Adipocyte (in vitro differentiated cells): ENCODE measurements at regions not wholly inside any gene's neighbourhood (a gene's known extent, or its start where the extent isn't known, plus 50 kb on each side); places are given as distances from the start of the nearest gene placed in this dataset.

Experiments used
- DNase-seq: peaks from one replicate; pipeline ENCODE4 v3.0.0-alpha.2; 2015; ENCODE audit warnings: low read depth
- H3K27me3 ChIP-seq: replicated peaks from 2 replicates; pipeline ENCODE4 v1.7.0; 2013; ENCODE audit warnings: mild to moderate bottlenecking, low read length, moderate library complexity; ENCODE audit not compliant: control insufficient read depth, insufficient read depth
- H3K36me3 ChIP-seq: 2 replicates; pipeline ENCODE4 v1.7.0; 2013; ENCODE audit warnings: low read length, mild to moderate bottlenecking, moderate library complexity; ENCODE audit not compliant: control insufficient read depth, insufficient read depth, severe bottlenecking
- H3K4me1 ChIP-seq: 2 replicates; pipeline ENCODE4 v1.7.0; 2013; ENCODE audit warnings: mild to moderate bottlenecking, low read length, moderate library complexity; ENCODE audit not compliant: control insufficient read depth, insufficient read depth
- H3K4me3 ChIP-seq: 2 replicates; pipeline ENCODE4 v1.7.0; 2013; ENCODE audit warnings: mild to moderate bottlenecking, low read length, moderate library complexity
- H3K9ac ChIP-seq: 2 replicates; pipeline ENCODE4 v1.7.0; 2013; ENCODE audit warnings: mild to moderate bottlenecking, low read length, moderate library complexity
- H3K9me3 ChIP-seq: 2 replicates; pipeline ENCODE4 v1.7.0; 2013; ENCODE audit warnings: mild to moderate bottlenecking, low read length, moderate library complexity; ENCODE audit not compliant: control insufficient read depth

GRCh38 chr10:6321880-6322279 lies 119.1 kb downstream of the PFKFB3 start:
- no peaks in the 10 kb centered on the region for H3K4me1 ChIP-seq
- peak; percentile 34 for DNase-seq
- no peaks in the 10 kb centered on the region for H3K36me3 ChIP-seq
- no peak overlapping the region for H3K9ac ChIP-seq
- H3K4me3 ChIP-seq, result no peak overlapping the region
- peaks cover 17% of the 10 kb centered on the region for H3K27me3 ChIP-seq
- H3K9me3 ChIP-seq, result no peaks in the 10 kb centered on the region

- Histone ChIP-seq H3K27me3 (peaks cover 8% of the 10 kb centered on the region), H3K4me1 (no peaks in the 10 kb centered on the region), H3K9ac (no peak overlapping the region), H3K4me3 (no peak overlapping the region), H3K9me3 (peaks cover 3% of the 10 kb centered on the region), H3K36me3 (no peaks in the 10 kb centered on the region)
- no peak for DNase-seq
Observed at GRCh38 chr10:6322805-6323204, 120.1 kb downstream of the PFKFB3 start.

- H3K36me3 ChIP-seq, result no peaks in the 10 kb centered on the region
- H3K4me3 ChIP-seq, result no peak overlapping the region
- DNase-seq, result no peak
- H3K27me3 ChIP-seq, result no peaks in the 10 kb centered on the region
- no peak overlapping the region for H3K9ac ChIP-seq
- H3K9me3 ChIP-seq, result peaks cover 5% of the 10 kb centered on the region
- H3K4me1 ChIP-seq, result no peaks in the 10 kb centered on the region
Observed at GRCh38 chr10:6327961-6328698, 125.4 kb downstream of the PFKFB3 start.

DNA sequence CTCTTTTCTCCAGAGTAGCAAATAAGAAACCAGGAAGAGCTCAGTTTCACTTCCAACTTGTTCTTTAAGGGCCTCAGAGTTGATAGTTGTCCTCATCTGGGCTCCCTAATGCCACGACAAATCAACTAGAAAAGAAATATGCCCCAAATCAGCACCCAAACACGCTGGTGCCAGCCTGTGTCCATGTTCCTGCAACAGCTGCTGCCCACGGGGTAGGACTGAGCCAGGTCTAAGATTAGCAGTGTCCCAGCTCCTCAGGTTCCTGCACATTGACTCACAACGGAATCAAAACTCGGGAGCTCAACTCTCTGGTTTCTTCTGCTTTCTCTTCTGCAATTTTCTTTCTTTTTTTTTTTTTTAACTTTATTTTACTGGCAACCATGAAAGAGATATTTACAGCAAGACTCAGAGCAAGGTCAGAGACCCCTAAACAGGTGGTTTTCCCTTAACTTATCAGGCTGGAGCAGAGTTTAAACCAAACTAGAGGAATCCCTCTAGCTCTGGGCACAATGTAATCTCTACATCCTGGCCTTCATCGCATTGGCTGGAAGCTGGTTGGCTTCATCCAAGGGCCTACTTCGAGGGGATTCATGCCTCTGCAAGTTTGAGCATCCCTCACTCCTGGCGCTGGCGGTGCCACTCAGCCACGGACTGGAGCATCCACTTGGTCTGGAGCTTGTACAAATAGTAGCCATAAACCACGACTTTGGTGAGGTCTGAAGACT lies 126.1 kb downstream of the PFKFB3 start:
- peaks cover 5% of the 10 kb centered on the region for H3K9me3 ChIP-seq
- H3K27me3 ChIP-seq, result no peaks in the 10 kb centered on the region
- H3K4me1 ChIP-seq, result no peaks in the 10 kb centered on the region
- H3K9ac ChIP-seq, result no peak overlapping the region
- DNase-seq, result no peak
- no peak overlapping the region for H3K4me3 ChIP-seq
- H3K36me3 ChIP-seq, result no peaks in the 10 kb centered on the region

DNA sequence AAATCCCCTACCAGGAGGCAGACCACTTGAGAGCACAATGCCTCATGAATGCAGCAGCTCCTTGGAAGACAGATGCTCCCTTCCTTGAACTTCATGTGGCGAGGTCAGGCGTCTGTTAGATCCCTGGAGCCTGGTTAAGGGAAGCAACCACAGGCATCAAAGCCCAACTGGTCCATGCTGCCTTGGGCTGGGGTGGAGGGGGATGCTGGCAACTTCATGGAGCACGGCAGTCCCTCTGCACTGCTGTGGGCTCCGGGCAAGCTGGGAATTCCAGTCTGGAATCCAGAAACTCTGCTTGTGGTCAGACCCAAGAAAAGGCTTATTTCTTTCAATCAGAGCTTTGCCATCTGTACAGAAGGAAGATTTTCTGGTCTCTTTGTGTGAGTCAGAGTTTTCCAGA lies 130.4 kb downstream of the PFKFB3 start:
- no peak overlapping the region for H3K9ac ChIP-seq
- no peak for DNase-seq
- H3K36me3 ChIP-seq, result no peaks in the 10 kb centered on the region
- no peaks in the 10 kb centered on the region for H3K27me3 ChIP-seq
- H3K4me1 ChIP-seq, result no peaks in the 10 kb centered on the region
- H3K9me3 ChIP-seq, result no peaks in the 10 kb centered on the region
- no peak overlapping the region for H3K4me3 ChIP-seq

- no peak overlapping the region for H3K9ac ChIP-seq
- DNase-seq, result no peak
- H3K36me3 ChIP-seq, result no peaks in the 10 kb centered on the region
- H3K4me3 ChIP-seq, result no peak overlapping the region
- no peaks in the 10 kb centered on the region for H3K4me1 ChIP-seq
- H3K27me3 ChIP-seq, result no peaks in the 10 kb centered on the region
- no peaks in the 10 kb centered on the region for H3K9me3 ChIP-seq
Observed at GRCh38 chr10:6333973-6334372, 131.2 kb downstream of the PFKFB3 start.

- no peaks in the 10 kb centered on the region for H3K4me1 ChIP-seq
- H3K36me3 ChIP-seq, result no peaks in the 10 kb centered on the region
- H3K27me3 ChIP-seq, result no peaks in the 10 kb centered on the region
- H3K9ac ChIP-seq, result no peak overlapping the region
- DNase-seq, result no peak
- no peaks in the 10 kb centered on the region for H3K9me3 ChIP-seq
- H3K4me3 ChIP-seq, result no peak overlapping the region
Observed at GRCh38 chr10:6336016-6336415, 133.3 kb downstream of the PFKFB3 start.

DNA sequence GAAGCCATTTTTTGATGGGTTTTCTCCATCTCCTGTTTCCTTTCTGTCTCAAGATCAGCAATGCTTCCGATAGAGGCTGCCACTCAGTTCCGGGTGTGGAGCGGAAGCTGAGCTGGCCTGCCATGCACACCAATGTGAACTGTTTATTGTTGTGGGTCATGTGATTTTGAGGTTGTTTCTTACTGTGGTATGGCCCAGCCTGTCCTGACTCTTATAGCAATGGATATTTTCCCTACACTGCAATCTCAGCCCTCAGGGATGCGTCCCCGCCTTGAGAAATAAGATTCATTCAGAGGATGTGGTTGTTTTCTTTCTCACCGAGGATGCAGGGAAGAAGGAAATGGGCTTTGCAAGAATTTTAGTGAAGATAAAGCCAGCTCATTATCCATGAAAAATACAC lies 134.7 kb downstream of the PFKFB3 start:
- Histone ChIP-seq H3K4me3 (no peak overlapping the region), H3K36me3 (no peaks in the 10 kb centered on the region), H3K4me1 (no peaks in the 10 kb centered on the region), H3K9ac (no peak overlapping the region), H3K9me3 (no peaks in the 10 kb centered on the region), H3K27me3 (no peaks in the 10 kb centered on the region)
- DNase-seq, result no peak

GRCh38 chr10:6338361-6338760 lies 135.6 kb downstream of the PFKFB3 start:
- no peaks in the 10 kb centered on the region for H3K36me3 ChIP-seq
- no peaks in the 10 kb centered on the region for H3K9me3 ChIP-seq
- H3K9ac ChIP-seq, result no peak overlapping the region
- no peak for DNase-seq
- no peak overlapping the region for H3K4me3 ChIP-seq
- no peaks in the 10 kb centered on the region for H3K27me3 ChIP-seq
- no peaks in the 10 kb centered on the region for H3K4me1 ChIP-seq

GRCh38 chr10:6339891-6340290 lies 137.2 kb downstream of the PFKFB3 start:
- Histone ChIP-seq H3K36me3 (no peaks in the 10 kb centered on the region), H3K9ac (no peak overlapping the region), H3K9me3 (peaks cover 8% of the 10 kb centered on the region), H3K27me3 (no peaks in the 10 kb centered on the region), H3K4me3 (no peak overlapping the region), H3K4me1 (no peaks in the 10 kb centered on the region)
- DNase-seq, result no peak

DNA sequence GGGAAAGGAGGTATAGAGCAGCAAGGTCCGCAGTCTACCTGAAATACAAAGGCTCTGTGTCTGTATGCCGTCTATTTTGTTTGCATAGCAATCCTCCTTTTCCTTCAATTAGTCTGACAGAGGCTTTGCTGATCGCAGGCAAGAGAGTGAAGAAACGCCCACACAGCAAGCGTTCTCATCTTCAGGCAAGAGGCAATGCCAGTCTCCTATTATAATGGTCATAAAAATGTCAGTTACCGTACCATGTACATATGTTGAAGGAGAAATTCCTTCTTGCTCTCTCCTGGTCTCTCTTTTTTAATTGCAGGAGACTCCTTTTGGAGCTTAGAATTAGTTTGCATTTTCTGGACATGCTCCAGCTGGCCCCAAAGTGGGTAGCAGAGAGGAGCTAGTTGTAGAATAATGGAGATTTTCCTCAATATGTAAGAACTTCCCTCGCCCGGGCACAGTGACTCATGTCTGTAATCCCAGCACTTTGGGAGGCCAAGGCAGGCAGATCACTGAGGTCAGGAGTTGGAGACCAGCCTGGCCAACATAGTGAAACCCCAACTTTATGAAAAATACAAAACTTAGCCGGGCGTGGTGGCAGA lies 139.5 kb downstream of the PFKFB3 start:
- DNase-seq, result no peak

More for the DNA sequence above, 139.5 kb downstream of the PFKFB3 start:
- H3K4me1 ChIP-seq, result peaks cover 3% of the 10 kb centered on the region
- no peak overlapping the region for H3K4me3 ChIP-seq
- no peaks in the 10 kb centered on the region for H3K36me3 ChIP-seq
- H3K9ac ChIP-seq, result no peak overlapping the region
- H3K27me3 ChIP-seq, result no peaks in the 10 kb centered on the region
- H3K9me3 ChIP-seq, result peaks cover 8% of the 10 kb centered on the region
